K562 (cell line): ENCODE measurements at regions not wholly inside any gene's neighbourhood (a gene's known extent, or its start where the extent isn't known, plus 50 kb on each side); places are given as distances from the start of the nearest gene placed in this dataset.

Source experiments
- CEBPZ ChIP-seq: fragments of 150-350 bp; IDR thresholded peaks from 2 replicates; pipeline ENCODE4 v1.6.1; 2014; ENCODE audit warnings: low read depth, mild to moderate bottlenecking, low read length, borderline replicate concordance
- CTCF ChIP-seq, 3 experiments: IDR thresholded peaks in 2 of 3; conservative IDR thresholded peaks in 1 of 3; 2 replicates each; pipeline ENCODE4 v1.5.1; 2011 to 2012; ENCODE audit warnings: low read length in 3 of 3, mild to moderate bottlenecking in 3 of 3, control low read depth in 2 of 3, improper control_type of control experiment in 1 of 3, inconsistent platforms in 1 of 3, low read depth in 1 of 3, mixed read lengths in 1 of 3, moderate library complexity in 1 of 3; ENCODE audit not compliant: insufficient read depth in 2 of 3
- ELF1 ChIP-seq: fragments of 200-800 bp; sonication (Bioruptor generic); IDR thresholded peaks from 2 replicates; pipeline ENCODE4 v1.6.1; 2016; ENCODE audit warnings: missing genetic modification characterization, missing compliant biosample characterization
- EP300 ChIP-seq: IDR thresholded peaks from 2 replicates; pipeline ENCODE4 v1.6.1; 2012; ENCODE audit warnings: low read length, improper control_type of control experiment
- ESRRA ChIP-seq: fragments of 450-650 bp; IDR thresholded peaks from 2 replicates; pipeline ENCODE4 v1.6.1; 2014; ENCODE audit warnings: low read depth, mild to moderate bottlenecking, moderate library complexity, borderline replicate concordance
- FOXK1 ChIP-seq: sonication (generic); formaldehyde crosslinking; IDR thresholded peaks from 2 replicates; pipeline ENCODE4 v1.8.0; 2022; ENCODE audit warnings: missing genetic modification reagents, mild to moderate bottlenecking, borderline replicate concordance
- FOXP1 ChIP-seq: sonication (generic); formaldehyde crosslinking; IDR thresholded peaks from 2 replicates; pipeline ENCODE4 v1.8.0; 2022; ENCODE audit warnings: mild to moderate bottlenecking, missing genetic modification reagents
- MEF2D ChIP-seq: conservative IDR thresholded peaks from 2 replicates; pipeline ENCODE4 v1.6.1; 2016; ENCODE audit warnings: low read depth, missing genetic modification characterization, missing compliant biosample characterization
- MLLT1 ChIP-seq, 2 experiments: fragments of 450-650 bp; IDR thresholded peaks; 2 replicates each; pipeline ENCODE4 v1.6.1; 2016
- NFIC ChIP-seq: fragments of 450-650 bp; IDR thresholded peaks from 2 replicates; pipeline ENCODE4 v1.6.1; 2017; ENCODE audit warnings: mild to moderate bottlenecking, inconsistent platforms
- NR2C2 ChIP-seq, 2 experiments: fragments of 200-800 bp in 1 of 2; sonication (Bioruptor generic) in 1 of 2; sonication (generic) in 1 of 2; formaldehyde crosslinking in 1 of 2; IDR thresholded peaks; 2 replicates each; pipeline versions ENCODE4 v1.6.1 to v1.8.0; 2016 to 2022; ENCODE audit warnings: mild to moderate bottlenecking in 1 of 2, missing compliant biosample characterization in 1 of 2, missing genetic modification characterization in 1 of 2, missing genetic modification reagents in 1 of 2
- ZBTB5 ChIP-seq: fragments of 450-650 bp; IDR thresholded peaks from 2 replicates; pipeline ENCODE4 v1.6.1; 2017; ENCODE audit warnings: antibody characterized with exemption
- ZNF512 ChIP-seq: IDR thresholded peaks from 2 replicates; pipeline ENCODE4 v1.6.1; 2016; ENCODE audit warnings: missing genetic modification characterization, missing compliant biosample characterization

GRCh38 chr1:101511202-101511891 lies 274.5 kb downstream of the S1PR1 start:
- TF ChIP-seq CTCF (IDR thresholded peaks at IDR 0.05 in 2 of 3, conservative IDR thresholded peaks at IDR 0.05 in 1 of 3; ENCODE audit: insufficient read depth in 2 of 3, low read depth in 1 of 3, low read length in 3 of 3) (no peak), ESRRA (no peak), MLLT1 (IDR thresholded peaks at IDR 0.05) (no peak), ZBTB5 (no peak), MEF2D (no peak), ZNF512 (tag) (no peak), CEBPZ (no peak), ELF1 (tag) (no peak), EP300 (no peak), FOXP1 (CRISPR knock-in tag) (no peak), FOXK1 (CRISPR knock-in tag) (no peak), NR2C2 (CRISPR knock-in tag; IDR thresholded peaks at IDR 0.05) (no peak), NR2C2 (tag; IDR thresholded peaks at IDR 0.05) (no peak), NFIC (no peak)
